Kidney tubule cell (primary cell): ENCODE measurements at regions not wholly inside any gene's neighbourhood (a gene's known extent, or its start where the extent isn't known, plus 50 kb on each side); places are given as distances from the start of the nearest gene placed in this dataset.

ENCODE experiments used
- DNase-seq: peaks from one replicate; pipeline ENCODE4 v3.0.0-alpha.2; 2018; ENCODE audit warnings: low spot score

DNA sequence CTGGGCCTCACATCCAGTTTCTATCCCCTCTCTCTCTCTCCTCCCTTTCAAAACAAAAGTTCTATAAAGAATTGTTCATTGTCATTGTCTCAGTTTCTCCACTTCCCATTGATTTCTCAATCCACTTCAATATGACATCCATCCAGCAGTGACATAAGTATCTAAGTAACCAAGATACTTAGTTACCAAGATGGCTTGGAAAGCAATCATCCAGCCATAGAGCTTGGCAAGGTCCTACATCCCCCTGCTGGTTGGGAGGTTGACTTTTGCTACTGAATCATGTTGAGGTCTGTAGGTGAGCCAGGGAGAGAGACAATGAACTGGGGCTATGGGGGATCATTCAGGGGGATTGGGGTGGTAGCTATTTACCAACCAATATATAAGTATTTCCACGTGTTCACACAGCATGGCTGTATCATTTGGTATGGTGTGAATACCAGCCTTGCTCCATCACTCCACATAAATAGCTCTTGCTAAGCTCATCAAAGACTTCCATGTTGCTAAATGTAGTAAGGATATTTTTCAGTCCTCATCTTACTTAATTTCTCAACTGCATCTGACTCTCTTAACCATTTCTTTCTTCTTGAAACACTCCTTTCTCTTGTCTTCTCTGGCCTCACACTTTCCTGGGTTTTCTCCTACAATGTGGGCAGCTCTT is 58.8 kb upstream of the NTRK3 start:
- no peak for DNase-seq

DNA sequence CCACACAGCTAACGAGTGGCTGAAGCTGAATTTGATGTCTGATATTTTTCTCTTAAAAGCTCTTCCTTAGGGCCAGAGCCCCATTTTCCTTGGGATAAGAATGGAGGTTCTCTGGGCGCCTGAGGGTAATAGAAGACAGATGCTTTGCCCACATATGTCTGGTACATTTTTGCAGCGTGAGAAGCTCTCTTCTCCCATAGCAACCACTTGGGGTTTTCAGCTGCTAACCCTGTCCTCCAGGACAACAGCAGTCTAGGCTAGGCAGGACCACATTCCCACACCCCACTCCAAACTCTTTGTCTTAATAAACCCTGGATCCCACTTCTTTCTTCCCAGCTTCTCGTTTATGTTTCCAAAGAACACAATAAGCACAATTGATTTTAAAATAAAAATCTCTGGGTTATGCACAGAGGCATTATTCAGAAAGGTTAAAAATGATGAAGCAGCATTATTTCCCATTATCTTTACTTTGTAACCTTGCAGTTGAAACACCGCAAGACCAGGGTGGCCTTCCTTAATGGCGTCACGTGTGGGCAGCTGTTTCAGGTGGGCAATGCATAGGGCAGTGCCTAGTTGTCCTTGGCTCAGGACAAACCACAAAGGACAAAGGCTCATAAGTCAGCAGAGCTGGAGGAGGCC is 56.5 kb upstream of the NTRK3 start:
- no peak for DNase-seq

DNA sequence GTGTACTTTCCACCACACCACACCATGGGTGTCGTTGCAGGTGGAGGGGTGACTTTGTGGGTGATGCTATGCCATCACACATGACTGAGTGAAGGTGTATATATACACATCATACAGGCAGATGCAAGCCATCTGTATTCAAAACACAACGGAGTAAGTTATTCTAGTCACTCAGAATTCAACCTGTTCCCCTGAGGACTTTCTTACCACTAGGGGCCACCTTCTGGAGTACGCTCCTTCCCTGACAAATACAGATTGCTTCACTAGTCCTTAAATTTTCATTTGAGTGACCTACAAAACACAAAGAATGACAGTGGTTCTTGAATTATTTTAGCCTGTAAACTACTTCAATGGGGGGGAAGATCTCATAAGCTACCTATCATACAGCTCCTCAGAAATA is 52.8 kb upstream of the NTRK3 start:
- no peak for DNase-seq

DNA sequence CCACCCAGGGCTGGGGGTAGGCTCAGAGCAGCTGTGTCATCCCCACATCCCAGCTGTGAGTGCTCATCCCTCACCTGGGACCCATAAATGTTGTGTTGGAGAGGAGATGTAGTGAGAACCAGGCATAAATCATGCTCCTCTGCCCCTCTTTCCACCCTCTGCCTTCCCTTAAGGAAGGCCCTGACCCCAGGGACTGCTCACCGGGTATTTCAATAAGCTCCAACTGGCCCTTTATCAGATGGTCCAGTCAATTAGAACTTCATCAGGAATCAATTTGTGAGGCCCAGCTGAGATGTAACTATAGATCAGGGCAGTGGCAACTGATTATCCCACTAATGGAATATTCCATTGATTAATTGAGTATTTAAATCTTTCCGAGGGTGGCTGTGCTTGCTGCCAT is 50.8 kb upstream of the NTRK3 start:
- DNase-seq = no peak
